G401 (cell line): ENCODE measurements at regions not wholly inside any gene's neighbourhood (a gene's known extent, or its start where the extent isn't known, plus 50 kb on each side); places are given as distances from the start of the nearest gene placed in this dataset.
"Not testable (repeated sequence)": the region's sequence is repeated elsewhere in the genome, so short reads cannot be mapped to it uniquely, and the experiment has no call there.

Source experiments
- DNase-seq: peaks from one replicate; pipeline ENCODE4 v3.0.0-alpha.2; 2015; ENCODE audit warnings: low spot score
- in situ Hi-C: cut with HindIII; loops from 2 replicates; pipeline ENCODE4 v1.10.0; 2016; ENCODE audit warnings: low sequenced_read_pairs, mixed read lengths

DNA sequence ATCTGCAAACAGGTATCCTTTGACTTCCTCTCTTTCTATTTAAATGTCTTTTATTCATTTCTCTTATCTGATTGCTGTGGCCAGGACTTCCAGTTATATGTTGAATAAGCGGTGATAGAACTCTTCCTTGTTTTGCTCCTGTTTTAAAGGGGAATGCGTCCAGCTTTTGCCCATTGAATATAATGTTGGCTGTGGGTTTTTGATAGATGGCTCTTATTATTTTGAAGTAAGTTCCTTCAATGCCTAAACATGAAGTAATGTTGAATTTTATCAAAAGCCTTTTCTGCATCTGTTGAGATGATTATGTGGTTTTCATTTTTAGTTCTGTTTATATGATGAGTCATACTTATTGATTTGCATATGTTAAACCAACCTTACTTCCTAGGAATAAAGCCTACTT is 300.5 kb upstream of the CTNND2 start:
- DNase-seq: no peak
- in situ Hi-C loops: no loop called here

DNA sequence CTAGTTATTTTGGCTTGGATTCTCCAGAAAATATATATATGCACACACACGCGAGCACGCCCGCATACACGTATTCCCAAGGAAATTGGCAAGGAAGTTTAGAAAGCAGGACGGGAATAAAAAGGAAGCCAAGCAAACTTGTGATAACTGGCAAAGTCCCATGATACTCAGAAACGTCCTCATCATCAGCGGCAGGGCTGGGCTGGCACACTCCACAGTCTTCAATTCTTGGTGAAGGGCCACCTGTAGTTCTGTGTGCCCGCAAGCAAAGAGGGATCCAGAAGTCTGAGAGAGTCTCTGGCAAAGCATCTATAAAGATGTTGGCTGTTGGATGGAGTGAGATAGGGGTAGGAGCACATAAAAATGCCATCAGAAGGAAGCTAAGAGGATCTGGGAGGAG is 289.3 kb upstream of the CTNND2 start:
- in situ Hi-C loops: no loop called here
- no peak for DNase-seq

- in situ Hi-C loops: no loop called here
- DNase-seq: no peak
Observed at GRCh38 chr5:12183003-12183402, 278.8 kb upstream of the CTNND2 start.

DNA sequence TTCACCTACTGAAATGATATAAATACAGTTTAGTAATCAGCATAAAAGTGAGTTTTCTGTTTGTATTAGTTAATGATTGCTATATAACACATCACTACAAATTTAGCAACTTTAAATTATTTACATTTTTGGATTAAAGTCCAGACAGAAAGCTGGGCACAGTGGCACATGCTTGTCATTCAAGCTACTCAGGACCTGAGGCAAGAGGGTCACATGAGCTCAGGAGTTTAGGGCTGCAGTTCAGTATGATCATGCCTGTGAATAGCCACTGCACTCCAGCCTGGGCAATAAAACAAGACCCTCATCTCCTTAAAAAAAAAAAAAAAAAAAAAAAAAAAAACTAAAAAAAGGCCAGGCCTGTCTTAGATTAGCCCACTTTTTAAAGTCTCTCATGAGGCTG is 273.6 kb upstream of the CTNND2 start:
- in situ Hi-C loops: no loop called here
- no peak for DNase-seq

DNA sequence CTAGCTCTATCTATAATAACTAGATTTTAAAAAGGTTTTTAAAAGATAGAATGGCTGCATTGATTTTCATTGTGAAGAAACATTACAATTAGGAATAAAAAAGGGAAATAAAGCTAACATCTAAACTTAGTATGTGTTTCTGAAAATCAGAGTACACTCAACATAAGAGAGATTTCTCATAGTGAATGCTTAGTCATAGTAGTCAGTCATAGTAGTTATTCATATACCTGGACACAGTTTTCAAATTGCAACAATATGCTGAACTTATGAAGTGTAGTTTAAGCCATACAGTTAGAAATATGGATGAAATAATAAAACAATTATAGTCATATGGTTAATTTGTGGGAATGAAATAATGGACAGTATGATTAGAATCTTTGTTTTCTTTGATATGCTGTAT is 273.0 kb upstream of the CTNND2 start:
- in situ Hi-C loops: no loop called here

GRCh38 chr5:12175914-12176585 is 271.8 kb upstream of the CTNND2 start:
- DNase-seq: no peak
- in situ Hi-C loops: no loop called here

More for the DNA sequence above, 273.0 kb upstream of the CTNND2 start:
- no peak for DNase-seq

DNA sequence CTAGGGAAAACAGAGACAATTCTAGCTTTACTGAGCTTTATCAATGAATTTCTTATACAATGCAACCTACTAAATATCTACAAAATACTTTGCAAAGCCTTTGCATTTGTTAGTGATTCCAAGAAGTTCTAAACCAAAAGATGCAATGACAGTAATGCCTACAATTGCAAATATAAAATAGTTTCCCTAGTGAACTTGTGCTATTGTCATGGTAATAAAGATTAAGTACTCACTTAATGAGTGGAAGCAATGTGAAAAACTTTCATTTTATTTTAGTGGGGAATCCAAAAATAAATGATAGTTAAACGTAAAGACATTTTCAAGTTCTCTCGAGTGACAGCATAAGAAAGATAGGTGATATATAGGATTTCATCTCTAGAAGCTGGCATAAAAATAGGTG is 270.5 kb upstream of the CTNND2 start:
- in situ Hi-C loops: no loop called here
- DNase-seq: no peak

DNA sequence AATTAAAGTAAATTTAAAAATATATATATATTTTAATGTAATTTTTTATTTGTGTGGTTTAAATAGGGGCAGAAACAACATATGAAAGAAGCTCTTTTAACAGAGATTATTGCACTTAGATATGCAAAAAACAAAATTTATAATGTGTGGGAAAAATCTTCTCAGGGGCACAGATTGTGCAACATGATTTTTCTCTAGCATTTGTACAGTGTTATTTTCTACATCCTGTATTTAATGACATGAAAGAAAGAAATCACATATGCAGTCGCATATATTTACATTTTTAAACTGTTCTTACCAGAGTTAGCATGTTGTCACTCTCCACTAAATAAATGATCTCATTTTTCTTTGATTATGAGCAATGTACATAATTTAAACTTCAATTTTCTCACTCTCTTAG is 265.3 kb upstream of the CTNND2 start:
- in situ Hi-C loops: no loop called here

GRCh38 chr5:12162863-12163262 is 258.6 kb upstream of the CTNND2 start:
- in situ Hi-C loops: no loop called here
- no peak for DNase-seq

More for the DNA sequence above, 265.3 kb upstream of the CTNND2 start:
- no peak for DNase-seq

DNA sequence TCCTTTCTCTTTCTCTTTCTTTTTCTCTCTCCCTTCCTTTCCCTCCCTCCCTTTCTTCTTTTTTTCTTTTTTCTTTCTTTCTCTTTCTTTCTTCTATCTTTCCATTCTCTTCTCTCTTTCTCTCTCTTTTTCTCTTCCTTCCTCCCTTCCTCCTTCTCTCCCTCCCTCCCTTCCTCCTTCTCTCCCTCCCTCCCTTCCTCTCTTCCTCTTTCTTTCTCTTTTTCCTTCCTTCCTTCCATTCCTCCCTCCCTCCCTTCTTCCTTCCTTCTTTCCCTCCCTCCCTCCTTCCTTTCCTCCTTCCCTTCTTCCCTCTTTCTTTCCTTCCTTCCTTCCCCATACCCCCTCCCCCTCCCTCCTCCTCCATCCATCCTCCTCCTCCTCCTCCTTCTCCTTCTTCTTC is 243.3 kb upstream of the CTNND2 start:
- in situ Hi-C loops: no loop called here
- no peak for DNase-seq

DNA sequence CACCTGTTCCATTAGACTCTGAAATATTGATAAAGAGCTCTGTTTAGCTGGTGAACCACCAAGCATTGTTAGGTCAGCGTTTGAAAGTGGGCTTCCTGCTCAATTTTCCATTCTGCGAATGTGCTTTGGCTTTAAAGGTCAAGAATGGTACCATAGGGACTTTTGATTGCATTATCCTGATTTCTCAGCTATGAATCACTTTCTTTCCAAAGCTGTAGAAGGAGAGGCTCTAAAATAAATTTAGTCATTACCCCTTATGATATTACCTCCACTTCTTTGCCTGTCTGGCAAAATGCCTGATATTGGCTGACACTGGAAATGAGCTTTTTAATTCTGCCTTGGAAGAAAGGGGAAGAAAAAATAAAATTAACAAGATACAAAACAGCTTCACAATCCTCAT is 237.2 kb upstream of the CTNND2 start:
- in situ Hi-C loops: no loop called here
- no peak for DNase-seq

DNA sequence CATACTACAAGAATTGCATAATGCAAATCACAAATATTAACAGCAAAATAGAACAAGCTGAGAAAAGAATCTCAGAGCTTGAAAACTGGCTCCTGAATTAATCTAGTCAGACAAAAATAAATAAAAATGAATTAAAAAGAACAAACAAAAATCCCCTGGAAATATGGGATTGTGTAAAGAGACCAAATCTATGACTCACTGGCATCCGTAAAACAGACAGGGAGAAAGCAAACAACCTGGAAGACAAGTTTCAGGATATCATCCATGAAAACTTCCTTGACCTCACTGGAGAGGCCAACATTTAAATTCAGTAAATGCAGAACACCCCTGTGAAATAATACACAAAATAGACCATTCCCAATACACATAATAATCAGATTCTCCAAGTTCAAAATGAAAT is 229.3 kb upstream of the CTNND2 start:
- no peak for DNase-seq
- in situ Hi-C loops: no loop called here

- DNase-seq, in situ Hi-C loops: not testable (repeated sequence)
Observed at GRCh38 chr5:12131020-12131419, 226.8 kb upstream of the CTNND2 start.

DNA sequence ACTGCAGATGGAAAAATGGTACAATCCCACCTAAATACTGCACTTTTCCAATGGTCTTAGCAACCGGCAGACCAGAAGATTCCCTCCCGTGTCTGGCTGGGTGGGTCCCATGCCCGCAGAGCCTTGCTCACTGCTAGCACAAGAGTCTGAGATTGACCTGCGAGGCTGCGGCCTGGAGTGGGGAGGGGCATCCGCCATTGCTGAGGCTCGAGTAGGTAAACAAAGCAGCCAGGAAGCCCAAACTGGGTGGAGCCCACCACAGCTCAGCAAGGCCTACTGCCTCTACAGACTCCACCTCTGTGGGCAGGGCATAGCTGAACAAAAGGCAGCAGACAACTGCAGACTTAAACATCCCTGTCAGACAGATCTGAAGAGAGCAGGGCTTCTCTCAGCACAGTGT is 221.6 kb upstream of the CTNND2 start:
- in situ Hi-C loops: no loop called here
- DNase-seq: no peak

- no peak for DNase-seq
- in situ Hi-C loops: no loop called here
Observed at GRCh38 chr5:12119657-12120056, 215.4 kb upstream of the CTNND2 start.

DNA sequence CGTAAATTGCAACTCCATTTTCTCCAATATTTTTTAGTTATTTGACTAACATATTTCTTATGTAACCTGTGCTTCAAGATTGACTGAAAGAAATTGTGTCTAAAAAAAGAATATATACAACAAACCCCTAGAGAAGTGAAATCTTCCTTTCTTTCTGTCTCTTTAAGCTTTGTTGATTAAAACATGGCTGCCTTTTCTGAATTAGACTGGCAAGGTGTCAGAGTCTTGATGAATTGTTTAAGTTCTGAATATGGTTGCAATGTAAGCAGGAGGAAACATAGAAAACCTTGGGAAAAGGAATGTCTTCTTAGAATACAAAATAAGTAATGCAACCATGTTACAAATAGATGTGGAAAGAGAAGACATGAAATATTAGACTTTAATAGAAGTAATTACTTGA is 209.8 kb upstream of the CTNND2 start:
- in situ Hi-C loops: no loop called here

GRCh38 chr5:12113062-12113461 is 208.8 kb upstream of the CTNND2 start:
- in situ Hi-C loops: no loop called here
- no peak for DNase-seq

More for the DNA sequence above, 209.8 kb upstream of the CTNND2 start:
- DNase-seq: no peak

- no peak for DNase-seq
- in situ Hi-C loops: no loop called here
Observed at GRCh38 chr5:12111261-12111660, 207.0 kb upstream of the CTNND2 start.

DNA sequence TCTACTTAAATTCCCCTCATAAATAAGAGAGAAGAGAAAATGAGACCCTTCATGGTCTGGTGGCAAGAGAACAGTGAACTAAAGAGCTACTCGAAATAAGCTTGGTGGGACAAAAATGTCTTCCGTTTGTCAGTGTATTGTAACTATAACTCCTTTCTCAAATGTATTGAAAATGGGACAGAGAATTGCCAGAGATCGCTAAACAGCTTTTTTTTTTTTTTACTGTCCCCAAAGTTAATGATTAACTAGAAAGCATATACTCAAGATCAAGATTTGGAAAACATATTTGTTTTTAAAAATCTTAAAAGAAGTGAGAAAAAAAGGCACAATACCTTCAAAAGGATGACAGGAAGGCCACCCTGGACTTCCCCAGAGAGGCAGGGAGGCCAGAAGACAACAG is 206.4 kb upstream of the CTNND2 start:
- DNase-seq: no peak
- in situ Hi-C loops: no loop called here

DNA sequence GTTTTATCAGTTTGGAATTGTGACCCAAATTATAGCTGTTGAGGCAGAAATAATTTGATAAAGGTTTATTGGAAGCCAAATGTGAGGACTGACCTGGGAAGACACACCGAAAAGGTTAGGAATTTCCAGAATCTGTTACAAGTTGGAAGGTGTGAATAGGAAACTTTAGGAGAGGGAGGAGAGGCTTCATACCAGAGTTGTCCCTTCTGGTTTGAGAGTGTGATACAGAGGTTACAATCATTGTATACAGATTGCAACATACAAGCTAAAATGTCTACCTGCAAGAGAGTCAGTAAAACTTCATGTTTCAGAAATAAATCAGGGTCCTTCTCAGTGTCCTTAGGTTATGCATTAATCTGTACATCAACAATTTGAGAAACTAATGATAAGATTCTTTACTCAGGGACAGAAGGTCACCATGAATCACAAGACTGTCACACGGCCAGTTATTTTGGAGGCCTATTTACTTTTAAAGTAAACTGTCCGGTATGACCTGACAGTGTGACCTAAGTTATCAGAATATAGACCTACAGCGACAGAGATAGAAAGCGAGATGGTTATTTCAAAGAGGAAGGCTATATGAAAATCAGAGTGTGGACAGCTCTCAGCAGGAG is 204.9 kb upstream of the CTNND2 start:
- in situ Hi-C loops: no loop called here
- DNase-seq: no peak

GRCh38 chr5:12102151-12102550 is 197.9 kb upstream of the CTNND2 start:
- no peak for DNase-seq

More at GRCh38 chr5:12102151-12102550, 197.9 kb upstream of the CTNND2 start:
- in situ Hi-C loops: no loop called here
